ENCODE measurements at regions not wholly inside any gene's neighbourhood (a gene's known extent, or its start where the extent isn't known, plus 50 kb on each side); places are given as distances from the start of the nearest gene placed in this dataset.

GRCh38 chr1:187971851-187972250 lies 1143.1 kb downstream of the PLA2G4A start:
- no peaks in the 10 kb centered on the region for H3K4me1 ChIP-seq (ENCODE audit: control insufficient read depth, low read depth, low read length)
- no peak overlapping the region for H3K27ac ChIP-seq (ENCODE audit: low read depth, low read length)
- H3K79me2 ChIP-seq (ENCODE audit: control insufficient read depth, insufficient read depth, low read length): no peaks in the 10 kb centered on the region
- H4K8ac ChIP-seq (ENCODE audit: low read depth, low read length): no peak overlapping the region
- no peak overlapping the region for H3K4ac ChIP-seq (ENCODE audit: low read depth, low read length)
- no peak overlapping the region for H2BK15ac ChIP-seq (replicated peaks; ENCODE audit: low read depth)
- no peak overlapping the region for H3K4me3 ChIP-seq (ENCODE audit: low read length)
- no peak overlapping the region for H2AK5ac ChIP-seq (ENCODE audit: low read length)
- WGBS (ENCODE audit: extremely low coverage, insufficient coverage, low lambda C conversion rate): no CpG with 5 or more reads among the region's 2 CpGs
- H2BK5ac ChIP-seq (ENCODE audit: low read length): no peak overlapping the region
- H3K27me3 ChIP-seq (ENCODE audit: insufficient read depth, low read length, poor library complexity): no peaks in the 10 kb centered on the region
- H3K79me1 ChIP-seq (ENCODE audit: low read length): no peaks in the 10 kb centered on the region
- H2BK120ac ChIP-seq (ENCODE audit: low read depth, low read length): no peak overlapping the region
- H3K56ac ChIP-seq (ENCODE audit: low read length): no peak overlapping the region
- no peak overlapping the region for H4K5ac ChIP-seq (ENCODE audit: low read length)
- no peak overlapping the region for H3K18ac ChIP-seq (ENCODE audit: low read length)
- H3K23ac ChIP-seq (ENCODE audit: low read length): no peak overlapping the region
- DNase-seq: no peak
- H3K9ac ChIP-seq (ENCODE audit: low read length): no peak overlapping the region
- H3K36me3 ChIP-seq (ENCODE audit: control insufficient read depth, insufficient read depth, low read length): no peaks in the 10 kb centered on the region
- H3K4me2 ChIP-seq (ENCODE audit: low read length): no peak overlapping the region

GRCh38 chr1:187977298-187977697 lies 1148.5 kb downstream of the PLA2G4A start:
- Histone ChIP-seq H3K18ac (ENCODE audit: low read length) (no peak overlapping the region), H3K56ac (ENCODE audit: low read length) (no peak overlapping the region), H3K4me2 (ENCODE audit: low read length) (no peak overlapping the region), H4K5ac (ENCODE audit: low read length) (no peak overlapping the region), H3K4ac (ENCODE audit: low read depth, low read length) (no peak overlapping the region), H3K4me3 (ENCODE audit: low read length) (no peak overlapping the region), H3K79me1 (ENCODE audit: low read length) (no peaks in the 10 kb centered on the region), H2BK120ac (ENCODE audit: low read depth, low read length) (no peak overlapping the region), H3K27ac (ENCODE audit: low read depth, low read length) (no peak overlapping the region), H3K36me3 (ENCODE audit: control insufficient read depth, insufficient read depth, low read length) (no peaks in the 10 kb centered on the region), H3K4me1 (ENCODE audit: control insufficient read depth, low read depth, low read length) (no peaks in the 10 kb centered on the region), H4K8ac (ENCODE audit: low read depth, low read length) (no peak overlapping the region), H3K9ac (ENCODE audit: low read length) (no peak overlapping the region), H3K79me2 (ENCODE audit: control insufficient read depth, insufficient read depth, low read length) (no peaks in the 10 kb centered on the region), H3K27me3 (ENCODE audit: insufficient read depth, low read length, poor library complexity) (no peaks in the 10 kb centered on the region), H2AK5ac (ENCODE audit: low read length) (no peak overlapping the region), H2BK5ac (ENCODE audit: low read length) (no peak overlapping the region), H3K23ac (ENCODE audit: low read length) (no peak overlapping the region), H2BK15ac (replicated peaks; ENCODE audit: low read depth) (no peak overlapping the region)
- no peak for DNase-seq

- Histone ChIP-seq H3K18ac (ENCODE audit: low read length) (no peak overlapping the region), H3K23ac (ENCODE audit: low read length) (no peak overlapping the region), H3K36me3 (ENCODE audit: control insufficient read depth, insufficient read depth, low read length) (no peaks in the 10 kb centered on the region), H4K8ac (ENCODE audit: low read depth, low read length) (no peak overlapping the region), H3K4me3 (ENCODE audit: low read length) (no peak overlapping the region), H3K79me1 (ENCODE audit: low read length) (no peaks in the 10 kb centered on the region), H3K4me1 (ENCODE audit: control insufficient read depth, low read depth, low read length) (no peaks in the 10 kb centered on the region), H2AK5ac (ENCODE audit: low read length) (no peak overlapping the region), H4K5ac (ENCODE audit: low read length) (no peak overlapping the region), H3K9ac (ENCODE audit: low read length) (no peak overlapping the region), H3K27me3 (ENCODE audit: insufficient read depth, low read length, poor library complexity) (no peaks in the 10 kb centered on the region), H3K4ac (ENCODE audit: low read depth, low read length) (no peak overlapping the region), H3K27ac (ENCODE audit: low read depth, low read length) (no peak overlapping the region), H2BK15ac (replicated peaks; ENCODE audit: low read depth) (no peak overlapping the region), H2BK5ac (ENCODE audit: low read length) (no peak overlapping the region), H3K79me2 (ENCODE audit: control insufficient read depth, insufficient read depth, low read length) (no peaks in the 10 kb centered on the region), H3K4me2 (ENCODE audit: low read length) (no peak overlapping the region), H3K56ac (ENCODE audit: low read length) (no peak overlapping the region), H2BK120ac (ENCODE audit: low read depth, low read length) (no peak overlapping the region)
- no CpG with 5 or more reads among the region's 4 CpGs for WGBS (ENCODE audit: extremely low coverage, insufficient coverage, low lambda C conversion rate)
- DNase-seq: no peak
Observed at GRCh38 chr1:187985145-187985896, 1156.6 kb downstream of the PLA2G4A start.

- no peak overlapping the region for H3K4me2 ChIP-seq (ENCODE audit: low read length)
- H3K79me2 ChIP-seq (ENCODE audit: control insufficient read depth, insufficient read depth, low read length): no peaks in the 10 kb centered on the region
- H3K23ac ChIP-seq (ENCODE audit: low read length): no peak overlapping the region
- H2BK15ac ChIP-seq (replicated peaks; ENCODE audit: low read depth): no peak overlapping the region
- no peak overlapping the region for H3K56ac ChIP-seq (ENCODE audit: low read length)
- no peaks in the 10 kb centered on the region for H3K79me1 ChIP-seq (ENCODE audit: low read length)
- no peak overlapping the region for H4K8ac ChIP-seq (ENCODE audit: low read depth, low read length)
- no peak overlapping the region for H2BK120ac ChIP-seq (ENCODE audit: low read depth, low read length)
- no peak overlapping the region for H3K4me3 ChIP-seq (ENCODE audit: low read length)
- no peak overlapping the region for H3K18ac ChIP-seq (ENCODE audit: low read length)
- H4K5ac ChIP-seq (ENCODE audit: low read length): no peak overlapping the region
- H3K27ac ChIP-seq (ENCODE audit: low read depth, low read length): no peak overlapping the region
- no peak overlapping the region for H2AK5ac ChIP-seq (ENCODE audit: low read length)
- H3K36me3 ChIP-seq (ENCODE audit: control insufficient read depth, insufficient read depth, low read length): no peaks in the 10 kb centered on the region
- no peaks in the 10 kb centered on the region for H3K27me3 ChIP-seq (ENCODE audit: insufficient read depth, low read length, poor library complexity)
- H3K9ac ChIP-seq (ENCODE audit: low read length): no peak overlapping the region
- H3K4ac ChIP-seq (ENCODE audit: low read depth, low read length): no peak overlapping the region
- H3K4me1 ChIP-seq (ENCODE audit: control insufficient read depth, low read depth, low read length): no peaks in the 10 kb centered on the region
- H2BK5ac ChIP-seq (ENCODE audit: low read length): no peak overlapping the region
- DNase-seq: no peak
- no CpG with 5 or more reads among the region's 3 CpGs for WGBS (ENCODE audit: extremely low coverage, insufficient coverage, low lambda C conversion rate)
Observed at GRCh38 chr1:187985897-187986654, 1157.3 kb downstream of the PLA2G4A start.

GRCh38 chr1:187987236-187987776 lies 1158.6 kb downstream of the PLA2G4A start:
- no CpG with 5 or more reads among the region's 1 CpG for WGBS (ENCODE audit: extremely low coverage, insufficient coverage, low lambda C conversion rate)
- H3K18ac ChIP-seq (ENCODE audit: low read length): no peak overlapping the region

More at GRCh38 chr1:187987236-187987776, 1158.6 kb downstream of the PLA2G4A start:
- Histone ChIP-seq H3K23ac (ENCODE audit: low read length) (no peak overlapping the region), H3K56ac (ENCODE audit: low read length) (no peak overlapping the region), H3K9ac (ENCODE audit: low read length) (no peak overlapping the region), H4K8ac (ENCODE audit: low read depth, low read length) (no peak overlapping the region), H3K79me2 (ENCODE audit: control insufficient read depth, insufficient read depth, low read length) (no peaks in the 10 kb centered on the region), H3K4me2 (ENCODE audit: low read length) (no peak overlapping the region), H2BK5ac (ENCODE audit: low read length) (no peak overlapping the region), H3K27me3 (ENCODE audit: insufficient read depth, low read length, poor library complexity) (no peaks in the 10 kb centered on the region), H3K79me1 (ENCODE audit: low read length) (no peaks in the 10 kb centered on the region), H2BK120ac (ENCODE audit: low read depth, low read length) (no peak overlapping the region), H3K36me3 (ENCODE audit: control insufficient read depth, insufficient read depth, low read length) (no peaks in the 10 kb centered on the region), H3K27ac (ENCODE audit: low read depth, low read length) (no peak overlapping the region), H3K4me1 (ENCODE audit: control insufficient read depth, low read depth, low read length) (no peaks in the 10 kb centered on the region), H4K5ac (ENCODE audit: low read length) (no peak overlapping the region), H2BK15ac (replicated peaks; ENCODE audit: low read depth) (no peak overlapping the region), H3K4me3 (ENCODE audit: low read length) (no peak overlapping the region), H3K4ac (ENCODE audit: low read depth, low read length) (no peak overlapping the region), H2AK5ac (ENCODE audit: low read length) (no peak overlapping the region)
- DNase-seq: no peak
